ENCODE measurements at regions not wholly inside any gene's neighbourhood (a gene's known extent, or its start where the extent isn't known, plus 50 kb on each side); places are given as distances from the start of the nearest gene placed in this dataset.

DNA sequence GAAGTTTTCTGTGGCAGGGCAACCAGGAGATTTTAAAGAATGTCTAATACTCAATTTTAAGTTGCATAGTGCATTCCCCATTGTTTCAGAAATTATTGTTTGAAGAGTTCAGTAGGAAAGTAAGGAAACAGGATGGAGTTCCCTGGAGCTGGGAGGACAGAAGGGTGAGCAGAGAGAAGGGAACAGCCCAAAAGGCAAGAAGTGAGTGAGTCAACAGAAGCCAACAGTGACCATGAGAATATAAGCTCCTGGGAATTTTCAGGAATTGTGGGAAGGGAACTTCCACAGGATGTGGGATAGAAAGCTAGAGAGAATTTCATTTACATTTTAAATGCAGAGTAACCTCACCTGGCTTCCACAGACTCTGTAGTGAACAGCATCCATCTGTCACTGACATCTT is 268.1 kb upstream of the ATP5MC3 start:
- H3K4me1 ChIP-seq (ENCODE audit: control insufficient read depth in 1 of 2, insufficient read depth in 2 of 2, low read length in 2 of 2) = no peaks in the 10 kb centered on the region
- ChIA-PET RAD21 (ENCODE audit: low non-redundant PET in 1 of 2, low total read pairs in 2 of 2, uncharacterized antibody in 2 of 2, unreplicated experiment in 2 of 2) (no interaction called here), POLR2A (no interaction called here), CTCF (no interaction called here)
- H3K27me3 ChIP-seq (ENCODE audit: insufficient read depth, low read length) = no peaks in the 10 kb centered on the region
- no peak overlapping the region for H3K9ac ChIP-seq (ENCODE audit: low read length)
- no peak for DNase-seq (ENCODE audit: low read depth, low spot score)
- H3K4me3 ChIP-seq (replicated peaks in 1 of 2; ENCODE audit: low read depth in 1 of 2, low read length in 2 of 2) = no peak overlapping the region
- BruUV-seq (replicated peaks) = no TSS peak
- no peaks in the 10 kb centered on the region for H3K36me3 ChIP-seq (ENCODE audit: control insufficient read depth in 1 of 2, insufficient read depth in 2 of 2, low read length in 2 of 2)
- H3K27ac ChIP-seq (ENCODE audit: low read depth, low read length) = no peak overlapping the region
- H3K9me2 ChIP-seq (ENCODE audit: insufficient read depth) = no peaks in the 10 kb centered on the region
- no peaks in the 10 kb centered on the region for H4K20me1 ChIP-seq (ENCODE audit: insufficient read depth)
- H3K9me3 ChIP-seq (ENCODE audit: control insufficient read depth in 1 of 2, insufficient read depth in 1 of 2, low read depth in 1 of 2, low read length in 2 of 2) = no peaks in the 10 kb centered on the region
- intact Hi-C loops (cut with micrococcal nuclease) = no loop called here
- no peak for TF ChIP-seq POLR2AphosphoS5 (IDR thresholded peaks at IDR 0.05; ENCODE audit: low read depth, low read length)
- no peak for TF ChIP-seq TCF7L2 (IDR thresholded peaks at IDR 0.05; ENCODE audit: borderline replicate concordance, extremely low read depth, insufficient read depth, insufficient read length)
- no peak for TF ChIP-seq RAD21 (IDR thresholded peaks at IDR 0.05; ENCODE audit: low read depth)
- TF ChIP-seq EZH2phosphoT487 (IDR thresholded peaks at IDR 0.05; ENCODE audit: borderline replicate concordance) = no peak
- TF ChIP-seq ELF1 (IDR thresholded peaks at IDR 0.05; ENCODE audit: borderline replicate concordance, low read depth) = no peak
- no peak for TF ChIP-seq CEBPB (IDR thresholded peaks at IDR 0.05; ENCODE audit: low read depth)
- TF ChIP-seq, protein P1, sequence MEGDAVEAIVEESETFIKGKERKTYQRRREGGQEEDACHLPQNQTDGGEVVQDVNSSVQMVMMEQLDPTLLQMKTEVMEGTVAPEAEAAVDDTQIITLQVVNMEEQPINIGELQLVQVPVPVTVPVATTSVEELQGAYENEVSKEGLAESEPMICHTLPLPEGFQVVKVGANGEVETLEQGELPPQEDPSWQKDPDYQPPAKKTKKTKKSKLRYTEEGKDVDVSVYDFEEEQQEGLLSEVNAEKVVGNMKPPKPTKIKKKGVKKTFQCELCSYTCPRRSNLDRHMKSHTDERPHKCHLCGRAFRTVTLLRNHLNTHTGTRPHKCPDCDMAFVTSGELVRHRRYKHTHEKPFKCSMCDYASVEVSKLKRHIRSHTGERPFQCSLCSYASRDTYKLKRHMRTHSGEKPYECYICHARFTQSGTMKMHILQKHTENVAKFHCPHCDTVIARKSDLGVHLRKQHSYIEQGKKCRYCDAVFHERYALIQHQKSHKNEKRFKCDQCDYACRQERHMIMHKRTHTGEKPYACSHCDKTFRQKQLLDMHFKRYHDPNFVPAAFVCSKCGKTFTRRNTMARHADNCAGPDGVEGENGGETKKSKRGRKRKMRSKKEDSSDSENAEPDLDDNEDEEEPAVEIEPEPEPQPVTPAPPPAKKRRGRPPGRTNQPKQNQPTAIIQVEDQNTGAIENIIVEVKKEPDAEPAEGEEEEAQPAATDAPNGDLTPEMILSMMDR (IDR thresholded peaks at IDR 0.05 in 2 of 3, conservative IDR thresholded peaks at IDR 0.05 in 1 of 3; ENCODE audit: borderline replicate concordance in 1 of 3, insufficient read depth in 1 of 3, low read depth in 2 of 3, low read length in 2 of 3) = no peak
- TF ChIP-seq SRF (IDR thresholded peaks at IDR 0.05; ENCODE audit: low read depth) = no peak
- TF ChIP-seq ZBTB33 (IDR thresholded peaks at IDR 0.05; ENCODE audit: extremely low read depth, insufficient replicate concordance, low read length) = no peak
- no peak for TF ChIP-seq EGR1 (IDR thresholded peaks at IDR 0.05; ENCODE audit: low read depth)
- no peak for TF ChIP-seq REST (IDR thresholded peaks at IDR 0.05; ENCODE audit: low read depth)
- TF ChIP-seq SP1 (IDR thresholded peaks at IDR 0.05; ENCODE audit: low read depth) = no peak
- no peak for TF ChIP-seq POLR2A (IDR thresholded peaks at IDR 0.05; ENCODE audit: borderline replicate concordance, extremely low read depth, insufficient read depth, insufficient read length)
- no peak for TF ChIP-seq CBX3 (IDR thresholded peaks at IDR 0.05; ENCODE audit: low read depth)
- TF ChIP-seq SIN3A (IDR thresholded peaks at IDR 0.05; ENCODE audit: low read depth) = no peak
- no peak overlapping the region for H3K4me2 ChIP-seq (ENCODE audit: low read length)
- H3K79me2 ChIP-seq (ENCODE audit: insufficient read depth, low read length) = no peaks in the 10 kb centered on the region
- no peak for ATAC-seq
- no peak overlapping the region for H2AFZ ChIP-seq (ENCODE audit: low read depth, low read length, poor library complexity, severe bottlenecking)
